K562 (cell line): ENCODE measurements at regions not wholly inside any gene's neighbourhood (a gene's known extent, or its start where the extent isn't known, plus 50 kb on each side); places are given as distances from the start of the nearest gene placed in this dataset.

Experiments used
- ATAC-seq: fragments of 200-7000 bp; cut with Tn5 transposase; 3 replicates; pipeline ENCODE4 v1.9.1; 2020; ENCODE audit warnings: moderate library complexity
- BruUV-seq: library from RNA; stranded (reverse); fragments of 400-500 nt; replicated peaks from 2 replicates; lab custom pipeline; 2021; lab: Mats Ljungman, UMichigan
- CTCF ChIA-PET: fragments of 300-600 bp; formaldehyde crosslinking; extraction: SDS; loops from one replicate; lab custom pipeline; 2021; ENCODE audit warnings: low intra/inter-chr PET ratio; lab: Yijun Ruan, JAX
- POLR2A ChIA-PET: fragments of 300-600, 350-650 bp; sonication (Branson Sonifier 250); formaldehyde crosslinking; extraction: SDS; loops from one replicate; lab custom pipeline; 2021; ENCODE audit warnings: antibody characterized with exemption, inconsistent platforms; lab: Yijun Ruan, JAX
- DNase-seq, 4 experiments: peaks; one replicate each; pipeline versions ENCODE4 v3.0.0 to v3.0.0-alpha.2; 2011 to 2018; ENCODE audit warnings: low spot score in 3 of 4, mixed read lengths in 3 of 4; ENCODE audit errors: extremely low read depth in 1 of 4
- FAIRE-seq: peaks from 2 replicates; lab custom pipeline; 2011; peaks lifted over from hg19 to GRCh38; lab: Jason Lieb, UNC
- H2AFZ ChIP-seq: 2 replicates; pipeline ENCODE4 v1.6.0; 2011; ENCODE audit warnings: low read depth, low read length, control low read depth, inconsistent platforms
- H3K27ac ChIP-seq: fragments of 200-600 bp; 3 replicates; pipeline ENCODE4 v1.8.0; 2011; ENCODE audit warnings: low read depth, mild to moderate bottlenecking, control low read depth, inconsistent platforms, low read length, moderate library complexity, mixed read lengths; ENCODE audit errors: extremely low read depth
- H3K27me3 ChIP-seq, 2 experiments: fragments of 300-600 bp in 1 of 2; 2 replicates in 1 of 2; 3 replicates in 1 of 2; pipeline versions ENCODE4 v1.6.0 to v1.8.0; 2011; ENCODE audit warnings: inconsistent platforms in 2 of 2, low read length in 2 of 2, mild to moderate bottlenecking in 1 of 2, mixed read lengths in 1 of 2, moderate library complexity in 1 of 2; ENCODE audit not compliant: control insufficient read depth in 2 of 2, insufficient read depth in 2 of 2
- H3K36me3 ChIP-seq: fragments of 300-600 bp; 3 replicates; pipeline ENCODE4 v1.8.0; 2011; ENCODE audit warnings: mild to moderate bottlenecking, low read length, inconsistent platforms; ENCODE audit not compliant: control insufficient read depth, insufficient read depth
- H3K4me1 ChIP-seq, 2 experiments: fragments of 200-600 bp in 1 of 2; replicated peaks in 1 of 2; 2 replicates in 1 of 2; 3 replicates in 1 of 2; pipeline versions ENCODE4 v1.5.1 to v1.8.0; 2011; ENCODE audit warnings: inconsistent platforms in 2 of 2, low read length in 2 of 2, mild to moderate bottlenecking in 1 of 2, mixed read lengths in 1 of 2, moderate library complexity in 1 of 2; ENCODE audit not compliant: control insufficient read depth in 2 of 2, insufficient read depth in 2 of 2
- H3K4me2 ChIP-seq: 2 replicates; pipeline ENCODE4 v1.6.1; 2011; ENCODE audit warnings: low read length, control low read depth, inconsistent platforms, mixed read lengths; ENCODE audit not compliant: insufficient read depth
- H3K4me3 ChIP-seq: fragments of 200-600 bp; sonication (generic), shearing (Covaris generic); 2 replicates; pipeline ENCODE4 v1.5.1; 2016; ENCODE audit warnings: control low read depth, inconsistent platforms
- H3K79me2 ChIP-seq: fragments of 200-600 bp; 3 replicates; pipeline ENCODE4 v1.8.0; 2011; ENCODE audit warnings: low read length, inconsistent platforms; ENCODE audit not compliant: control insufficient read depth, insufficient read depth
- H3K9ac ChIP-seq, 2 experiments: 2 replicates each; pipeline versions ENCODE4 v1.6.0 to v1.6.1; 2011; ENCODE audit warnings: low read depth in 2 of 2, low read length in 2 of 2, control low read depth in 1 of 2, inconsistent platforms in 1 of 2, mild to moderate bottlenecking in 1 of 2, mixed read lengths in 1 of 2; ENCODE audit not compliant: insufficient read depth in 1 of 2
- H3K9me1 ChIP-seq: one replicate; pipeline ENCODE4 v1.6.0; 2011; ENCODE audit warnings: inconsistent platforms, mild to moderate bottlenecking, low read length, moderate library complexity; ENCODE audit not compliant: control insufficient read depth, insufficient read depth
- H3K9me3 ChIP-seq: replicated peaks from 2 replicates; pipeline ENCODE4 v1.5.1; 2011; ENCODE audit warnings: low read depth, low read length, inconsistent platforms; ENCODE audit not compliant: control insufficient read depth, insufficient read depth
- H4K20me1 ChIP-seq: replicated peaks from 2 replicates; pipeline ENCODE4 v1.6.1; 2011; ENCODE audit warnings: low read length, inconsistent platforms, mixed read lengths; ENCODE audit not compliant: control insufficient read depth, insufficient read depth
- ARHGAP35 ChIP-seq: fragments of 450-650 bp; IDR thresholded peaks from 2 replicates; pipeline ENCODE4 v1.6.1; 2018; ENCODE audit not compliant: partially characterized antibody
- ARID3B ChIP-seq: fragments of 250-450 bp; sonication (Bioruptor Pico); IDR thresholded peaks from 2 replicates; pipeline ENCODE4 v1.4.0; 2020; ENCODE audit warnings: borderline replicate concordance
- CREB1 ChIP-seq, 2 experiments: sonication (generic) in 1 of 2; formaldehyde crosslinking in 1 of 2; IDR thresholded peaks; 2 replicates each; pipeline versions ENCODE4 v1.6.1 to v1.8.0; 2012 to 2022; ENCODE audit warnings: inconsistent platforms in 1 of 2, mild to moderate bottlenecking in 1 of 2, missing genetic modification reagents in 1 of 2, moderate library complexity in 1 of 2
- CTBP1 ChIP-seq: fragments of 450-650 bp; IDR thresholded peaks from 2 replicates; pipeline ENCODE4 v1.6.1; 2016; ENCODE audit warnings: borderline replicate concordance
- DNMT1 ChIP-seq: fragments of 450-650 bp; IDR thresholded peaks from 2 replicates; pipeline ENCODE4 v1.6.1; 2016; ENCODE audit warnings: antibody characterized with exemption, mild to moderate bottlenecking
- E2F4 ChIP-seq: sonication (generic); formaldehyde crosslinking; IDR thresholded peaks from 2 replicates; pipeline ENCODE4 v1.8.0; 2022; ENCODE audit warnings: mild to moderate bottlenecking, low read depth, missing genetic modification reagents
- EP300 ChIP-seq: IDR thresholded peaks from 2 replicates; pipeline ENCODE4 v1.6.1; 2012; ENCODE audit warnings: low read length, improper control_type of control experiment
- PHB ChIP-seq: fragments of 250-450 bp; sonication (Bioruptor Pico); IDR thresholded peaks from 2 replicates; pipeline ENCODE4 v1.5.0; 2021
- TCF7 ChIP-seq: sonication (generic); IDR thresholded peaks from 2 replicates; pipeline ENCODE4 v1.6.1; 2016; ENCODE audit warnings: antibody characterized with exemption, borderline replicate concordance
- TFAM ChIP-seq: fragments of 250-450 bp; sonication (Bioruptor Pico); conservative IDR thresholded peaks from 2 replicates; pipeline ENCODE4 v1.5.0; 2021; ENCODE audit warnings: mild to moderate bottlenecking, moderate library complexity
- TSC22D4 ChIP-seq: fragments of 450-650 bp; IDR thresholded peaks from 2 replicates; pipeline ENCODE4 v1.6.1; 2016; ENCODE audit warnings: missing genetic modification characterization, missing biosample characterization, control low read depth
- YY1 ChIP-seq, 3 experiments: IDR thresholded peaks; 2 replicates each; pipeline ENCODE4 v1.6.1; 2011; ENCODE audit warnings: low read length in 2 of 3, mild to moderate bottlenecking in 2 of 3, moderate library complexity in 2 of 3, borderline replicate concordance in 1 of 3, control low read depth in 1 of 3, low read depth in 1 of 3; ENCODE audit not compliant: insufficient read depth in 3 of 3, insufficient replicate concordance in 2 of 3, control insufficient read depth in 1 of 3, insufficient read length in 1 of 3; ENCODE audit errors: extremely low read depth in 1 of 3
- ZNF140 ChIP-seq: fragments of 250-450 bp; sonication (Bioruptor Pico); IDR thresholded peaks from 2 replicates; pipeline ENCODE4 v1.8.0; 2021; ENCODE audit warnings: moderate library complexity, mild to moderate bottlenecking, inconsistent platforms
- ZNF639 ChIP-seq, 2 experiments: fragments of 200-800 bp in 1 of 2; sonication (Bioruptor generic) in 1 of 2; sonication (generic) in 1 of 2; formaldehyde crosslinking in 1 of 2; IDR thresholded peaks in 1 of 2; conservative IDR thresholded peaks in 1 of 2; 2 replicates each; pipeline versions ENCODE4 v1.5.0 to v1.6.1; 2016 to 2020; ENCODE audit warnings: missing compliant biosample characterization in 1 of 2, missing genetic modification characterization in 1 of 2, missing genetic modification reagents in 1 of 2
- ZNF740 ChIP-seq, 3 experiments: fragments of 200-800 bp in 1 of 3; sonication (Bioruptor generic) in 1 of 3; sonication (generic) in 1 of 3; formaldehyde crosslinking in 1 of 3; IDR thresholded peaks; 2 replicates each; pipeline versions ENCODE4 v1.6.1 to v1.8.0; 2016 to 2022; ENCODE audit warnings: mild to moderate bottlenecking in 2 of 3, missing compliant biosample characterization in 2 of 3, missing genetic modification characterization in 2 of 3, missing genetic modification reagents in 1 of 3
- WGBS: fragments of 100-300 bp; shearing (Covaris generic); methylation state at CpG from one replicate; pipeline ENCODE4 v1.1.6; 2016; ENCODE audit warnings: low coverage, mixed read lengths; ENCODE audit not compliant: insufficient coverage; ENCODE audit errors: missing lambda C conversion rate; 5-methylcytosine and 5-hydroxymethylcytosine counted together
- in situ Hi-C: fragments of 300-500 bp; cut with MboI; formaldehyde crosslinking; loops from 4 replicates; pipeline ENCODE4 v1.15.0; 2018; ENCODE audit warnings: inconsistent platforms, mixed read lengths
- intact Hi-C: fragments of 100-400 bp; cut with micrococcal nuclease; formaldehyde crosslinking; loops from 2 replicates; pipeline ENCODE4 v1.14.2; 2022

- Histone ChIP-seq H3K36me3 (no peaks in the 10 kb centered on the region), H3K4me3 (no peak overlapping the region), H3K9me3 (peaks cover 2% of the 10 kb centered on the region; the same call in 1 of the 2 replicates), H3K4me1 (no peaks in the 10 kb centered on the region), H3K27me3 (no peaks in the 10 kb centered on the region), H2AFZ (no peak overlapping the region), H3K9ac (no peak overlapping the region), H3K79me2 (no peaks in the 10 kb centered on the region), H3K9me1 (no peaks in the 10 kb centered on the region), H3K4me2 (no peak overlapping the region), H4K20me1 (no peaks in the 10 kb centered on the region), H3K27ac (no peak overlapping the region)
- ChIA-PET POLR2A (no interaction called here), CTCF (no interaction called here)
- in situ Hi-C loops = no loop called here
- WGBS = 0% methylated on average over 1 of the region's 1 CpG
- BruUV-seq = no TSS peak
- intact Hi-C loops = no loop called here
- ATAC-seq (no peak), FAIRE-seq (no peak), DNase-seq (no peak)
- no peak for TF ChIP-seq ARHGAP35
- no peak for TF ChIP-seq PHB
- TF ChIP-seq ZNF740 (CRISPR knock-in tag; IDR thresholded peaks at IDR 0.05) = no peak
- no peak for TF ChIP-seq ZNF740 (tag; IDR thresholded peaks at IDR 0.05)
- no peak for TF ChIP-seq ZNF140
- TF ChIP-seq CTBP1 = no peak
- no peak for TF ChIP-seq CREB1 (IDR thresholded peaks at IDR 0.05)
- no peak for TF ChIP-seq CREB1 (CRISPR knock-in tag; IDR thresholded peaks at IDR 0.05)
- TF ChIP-seq TSC22D4 (tag) = no peak
- no peak for TF ChIP-seq TFAM (CRISPR knock-in tag)
- TF ChIP-seq E2F4 = no peak
- TF ChIP-seq DNMT1 = no peak
- no peak for TF ChIP-seq YY1 (IDR thresholded peaks at IDR 0.05; ENCODE audit: borderline replicate concordance in 1 of 3, control insufficient read depth in 1 of 3, extremely low read depth in 1 of 3, insufficient read depth in 3 of 3, insufficient read length in 1 of 3, insufficient replicate concordance in 2 of 3, low read depth in 1 of 3, low read length in 2 of 3)
- TF ChIP-seq ARID3B (CRISPR knock-in tag) = no peak
- no peak for TF ChIP-seq TCF7
- no peak for TF ChIP-seq EP300
- no peak for TF ChIP-seq ZNF639 (CRISPR knock-in tag; conservative IDR thresholded peaks at IDR 0.05 in 1 of 2, IDR thresholded peaks at IDR 0.05 in 1 of 2)
These were observed 109.0 kb upstream of the ATP10B start for GRCh38 chr5:160961038-160961437.
